Left colon (tissue), 2 donors: ENCODE measurements at regions not wholly inside any gene's neighbourhood (a gene's known extent, or its start where the extent isn't known, plus 50 kb on each side); places are given as distances from the start of the nearest gene placed in this dataset.

Experiments used
- ATAC-seq: fragments of 200-7000 bp; cut with Tn5 transposase; one replicate; pipeline ENCODE4 v1.9.1; 2020; ENCODE audit warnings: mild to moderate bottlenecking, moderate library complexity
- DNase-seq, 2 donors: peaks; one replicate each; pipeline ENCODE4 v3.0.0-alpha.2; 2020
- intact Hi-C, 2 donors: fragments of 100-400 bp; cut with DNase I in 1 of 2; cut with micrococcal nuclease in 1 of 2; formaldehyde crosslinking; loops; one replicate each; pipeline versions ENCODE4 v1.11.2 to v1.14.0; 2022; cut with DNase I, micrococcal nuclease
- donor health status: DM: no; HTN: no; CAD: no.
- donor health status: DM: yes; HTN: yes; CAD: no.

GRCh38 chr4:181345931-181346330, 897.3 kb upstream of the TENM3 start:
- ATAC-seq (no peak), DNase-seq (no peak)
- intact Hi-C loops = no loop called here

GRCh38 chr4:181350615-181351415, 892.4 kb upstream of the TENM3 start:
- intact Hi-C loops = no loop called here
- no peak for ATAC-seq
- DNase-seq = no peak

DNA sequence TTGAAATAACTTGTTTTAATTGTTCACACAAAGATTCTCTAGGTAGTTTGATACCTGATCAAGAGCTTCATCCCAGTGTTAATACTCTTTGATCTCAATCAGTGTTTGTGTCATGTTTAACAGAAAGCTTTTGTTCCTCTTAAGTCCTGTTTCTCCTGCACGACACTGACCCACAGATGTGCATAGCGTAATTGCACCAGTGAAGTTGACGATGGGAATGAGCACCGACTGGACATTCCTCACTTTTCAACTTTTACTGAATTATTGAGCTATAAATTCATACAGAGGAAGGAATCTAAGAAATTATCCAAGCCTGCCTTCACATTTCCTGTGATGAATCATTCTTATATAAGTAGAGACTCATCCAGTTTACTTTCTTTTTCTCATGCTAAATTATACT, 878.7 kb upstream of the TENM3 start:
- intact Hi-C loops = no loop called here
- DNase-seq (no peak), ATAC-seq (no peak)

GRCh38 chr4:181365671-181366070, 877.5 kb upstream of the TENM3 start:
- ATAC-seq = no peak

DNA sequence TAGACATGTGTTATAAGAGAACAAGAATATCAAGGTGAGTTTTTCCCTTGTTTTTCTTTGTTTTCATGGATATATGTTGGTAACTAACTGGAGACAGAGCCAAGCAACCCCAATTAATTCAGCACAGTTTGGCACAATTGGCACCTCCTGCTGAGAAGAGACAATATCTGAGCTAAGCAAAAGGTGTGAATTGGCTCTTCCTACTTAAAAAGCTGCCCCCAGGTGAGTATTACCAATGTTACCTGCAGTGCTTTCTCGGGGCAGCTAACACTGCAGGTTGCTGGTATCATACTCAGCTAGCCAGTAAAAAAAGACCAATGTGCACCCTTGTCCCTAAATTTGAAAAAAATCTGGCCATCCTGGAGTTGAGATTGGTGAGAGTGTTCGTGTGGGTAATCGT, 871.2 kb upstream of the TENM3 start:
- DNase-seq (no peak), ATAC-seq (no peak)
- intact Hi-C loops = no loop called here

More at GRCh38 chr4:181365671-181366070, 877.5 kb upstream of the TENM3 start:
- DNase-seq = no peak
- intact Hi-C loops = no loop called here

GRCh38 chr4:181376058-181376457, 867.1 kb upstream of the TENM3 start:
- intact Hi-C loops = no loop called here
- no peak for DNase-seq
- ATAC-seq = no peak

DNA sequence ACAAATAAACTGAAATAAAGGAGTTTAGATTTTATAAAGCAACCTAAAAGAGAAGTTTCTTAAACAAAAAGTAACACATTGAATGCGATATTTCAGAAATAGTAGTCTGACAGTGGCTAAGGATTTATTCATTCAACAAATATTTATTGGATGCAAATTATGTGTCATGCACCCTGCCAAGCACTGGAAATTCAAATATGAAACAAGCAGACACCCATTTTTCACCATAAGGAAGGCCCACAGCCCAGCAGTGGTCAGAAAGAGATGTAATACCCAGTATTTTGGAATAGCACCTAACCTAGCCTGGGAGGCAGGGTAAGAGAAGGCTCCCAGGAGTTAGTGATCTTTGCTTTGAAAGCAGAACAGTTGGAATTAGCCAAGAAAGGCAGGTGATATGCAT, 855.1 kb upstream of the TENM3 start:
- DNase-seq (no peak), ATAC-seq (no peak)
- intact Hi-C loops = no loop called here

DNA sequence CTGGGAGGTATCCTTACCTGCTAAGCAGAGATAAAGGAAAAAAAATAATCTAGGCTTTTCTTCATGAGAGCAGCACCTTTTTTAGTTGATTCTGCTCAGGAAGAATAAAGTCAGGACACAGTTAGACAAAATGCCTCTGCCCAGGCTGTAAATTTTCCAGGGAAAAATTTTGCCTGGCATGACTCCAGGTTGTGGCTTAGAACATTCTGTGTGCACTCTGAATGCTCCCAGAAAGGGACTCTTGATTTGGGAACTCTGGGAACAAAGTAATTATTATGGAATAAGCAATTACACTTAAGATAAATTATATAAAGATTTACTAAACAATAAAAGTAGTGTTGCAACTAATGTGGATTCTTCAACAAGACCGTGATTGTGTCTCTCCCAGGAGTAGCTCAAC, 826.2 kb upstream of the TENM3 start:
- intact Hi-C loops = no loop called here
- DNase-seq = no peak
- ATAC-seq = no peak

- DNase-seq = no peak
- no peak for ATAC-seq
- intact Hi-C loops = no loop called here
Measured at GRCh38 chr4:181418496-181418895, 824.7 kb upstream of the TENM3 start.

DNA sequence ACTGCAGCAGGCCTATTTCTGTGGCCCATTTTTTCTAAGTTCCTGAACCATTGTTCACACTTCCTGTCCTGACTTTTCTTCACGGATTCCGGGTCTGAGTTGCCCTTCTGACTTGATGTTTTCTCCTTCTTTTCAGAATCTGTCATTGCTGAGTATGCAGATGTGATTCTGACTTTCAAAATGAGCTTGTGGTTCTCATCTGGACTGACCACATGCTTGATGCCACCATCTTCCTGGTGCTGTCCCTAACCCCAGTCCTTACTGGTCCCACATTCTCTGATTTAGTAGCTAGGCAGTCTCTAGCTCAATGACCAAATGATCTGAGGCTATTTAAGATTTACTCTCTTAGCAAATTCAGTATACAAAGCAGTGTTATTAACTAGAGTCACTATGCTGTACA, 822.3 kb upstream of the TENM3 start:
- no peak for ATAC-seq
- DNase-seq = no peak
- intact Hi-C loops = no loop called here

DNA sequence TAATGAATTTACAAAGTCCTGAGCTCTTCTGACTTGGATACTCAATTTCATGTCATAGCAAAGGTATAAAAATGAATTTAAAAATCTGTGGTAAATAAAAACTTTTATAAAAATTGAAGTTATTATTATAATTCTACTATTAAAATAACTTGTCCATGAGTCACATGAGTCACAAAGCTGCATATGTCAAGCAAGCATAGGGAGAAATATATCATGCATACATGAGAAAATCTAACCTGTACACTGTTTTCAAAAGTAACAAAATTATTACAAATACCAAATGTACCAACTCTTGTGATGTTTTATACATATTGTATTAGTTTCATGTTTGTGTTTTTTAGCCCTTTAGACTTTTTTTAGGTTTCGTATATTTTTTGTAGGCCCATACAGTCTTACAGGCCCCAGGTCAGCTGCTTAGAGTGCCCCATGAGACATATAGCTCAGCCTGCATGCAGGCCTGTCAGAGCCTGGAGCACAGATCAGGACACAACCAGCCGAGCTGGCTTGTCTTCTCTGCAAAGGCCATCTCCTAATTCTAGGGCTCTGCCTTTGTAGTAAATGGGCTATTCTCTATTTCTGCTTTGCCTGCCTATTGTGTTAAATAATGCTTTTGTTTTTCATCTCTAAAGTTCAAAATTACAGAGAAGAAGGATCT, 818.7 kb upstream of the TENM3 start:
- intact Hi-C loops = no loop called here
- no peak for DNase-seq
- no peak for ATAC-seq

DNA sequence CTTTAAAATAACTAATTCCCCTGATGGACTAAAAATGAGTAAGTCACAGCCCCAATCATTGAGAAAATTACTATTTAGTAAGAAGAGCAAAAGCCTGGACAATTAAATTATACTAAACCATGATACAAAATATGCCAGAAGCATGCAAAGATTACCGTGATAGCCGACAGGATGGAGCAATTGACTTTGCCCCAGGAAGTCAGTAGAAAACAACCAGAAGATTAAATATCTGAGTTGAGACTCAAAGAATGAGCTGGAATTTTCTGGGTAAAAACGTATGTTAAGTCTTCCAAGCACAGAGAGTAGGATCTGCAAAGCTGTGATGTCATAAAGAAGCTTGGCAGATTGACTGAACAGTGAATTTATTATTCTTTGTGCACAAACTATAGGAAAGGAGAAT, 816.1 kb upstream of the TENM3 start:
- intact Hi-C loops = no loop called here
- no peak for DNase-seq
- ATAC-seq = no peak

- intact Hi-C loops = no loop called here
- DNase-seq = no peak
- no peak for ATAC-seq
Measured at GRCh38 chr4:181431006-181431405, 812.2 kb upstream of the TENM3 start.

GRCh38 chr4:181431661-181432060, 811.5 kb upstream of the TENM3 start:
- intact Hi-C loops = no loop called here
- no peak for ATAC-seq
- DNase-seq = no peak

DNA sequence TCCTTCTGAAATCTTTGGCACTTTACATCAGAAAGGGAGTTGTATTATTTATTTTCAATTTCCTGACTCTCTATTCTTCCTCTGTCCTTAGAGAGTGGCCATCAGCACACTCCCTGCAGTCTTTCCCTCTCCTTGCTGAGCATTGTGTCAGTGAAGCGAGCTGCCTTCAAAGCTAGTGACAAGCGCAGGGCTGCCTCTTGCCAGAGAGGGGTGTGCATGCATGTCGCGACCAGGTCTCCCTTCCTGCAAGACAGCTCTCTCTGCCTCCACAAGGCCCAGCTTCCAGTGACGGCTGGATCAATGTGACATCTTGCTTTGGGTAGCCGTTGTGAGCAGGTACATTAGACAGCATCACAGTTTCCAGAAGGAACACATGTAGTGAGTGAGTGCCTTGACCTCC, 810.9 kb upstream of the TENM3 start:
- ATAC-seq = no peak
- intact Hi-C loops = no loop called here
- no peak for DNase-seq

- no peak for ATAC-seq
- intact Hi-C loops = no loop called here
- DNase-seq = no peak
Measured at GRCh38 chr4:181437895-181438294, 805.3 kb upstream of the TENM3 start.

DNA sequence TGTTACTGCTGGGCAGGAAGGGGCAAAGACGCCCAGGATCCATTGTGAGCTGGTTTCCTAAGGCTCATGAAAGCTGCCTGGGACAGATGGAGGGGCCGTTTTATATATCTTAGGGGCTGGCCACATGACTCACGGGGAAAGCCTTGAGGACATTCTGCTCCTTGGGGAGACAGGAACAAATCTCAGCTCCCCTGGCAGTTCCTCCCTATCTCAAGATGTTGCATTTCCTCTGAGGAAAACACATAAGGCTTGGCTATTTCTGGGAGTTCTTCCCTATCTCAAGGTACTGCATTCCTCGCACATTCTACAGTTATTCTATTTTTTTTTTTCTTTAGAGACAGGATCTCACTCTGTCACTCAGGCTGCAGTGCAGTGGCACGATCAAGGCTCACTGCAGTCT, 804.6 kb upstream of the TENM3 start:
- DNase-seq (no peak), ATAC-seq (no peak)
- intact Hi-C loops = no loop called here

- DNase-seq = no peak
- intact Hi-C loops = no loop called here
- no peak for ATAC-seq
Measured at GRCh38 chr4:181443021-181443420, 800.2 kb upstream of the TENM3 start.

- DNase-seq (no peak), ATAC-seq (no peak)
- intact Hi-C loops = no loop called here
Measured at GRCh38 chr4:181465826-181466225, 777.4 kb upstream of the TENM3 start.

DNA sequence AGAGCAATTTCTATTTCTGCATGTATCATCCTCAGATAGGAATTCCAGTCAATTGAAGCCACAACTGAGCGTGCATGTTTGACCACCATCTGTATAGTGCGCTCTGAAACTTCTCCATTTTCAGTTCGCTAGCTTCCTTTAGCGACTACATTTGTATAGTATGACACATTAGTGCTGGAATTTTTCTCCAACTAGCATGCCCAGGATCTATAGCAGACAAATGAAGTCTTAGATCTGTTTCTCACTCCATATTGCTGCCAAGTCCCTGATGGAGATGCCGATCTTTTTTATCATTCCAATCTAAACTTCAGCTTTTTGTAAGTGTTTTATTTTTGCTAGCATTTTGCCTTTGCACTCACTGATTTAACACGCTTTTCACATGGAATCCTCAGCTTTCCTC, 774.8 kb upstream of the TENM3 start:
- intact Hi-C loops = no loop called here
- ATAC-seq (no peak), DNase-seq (no peak)

DNA sequence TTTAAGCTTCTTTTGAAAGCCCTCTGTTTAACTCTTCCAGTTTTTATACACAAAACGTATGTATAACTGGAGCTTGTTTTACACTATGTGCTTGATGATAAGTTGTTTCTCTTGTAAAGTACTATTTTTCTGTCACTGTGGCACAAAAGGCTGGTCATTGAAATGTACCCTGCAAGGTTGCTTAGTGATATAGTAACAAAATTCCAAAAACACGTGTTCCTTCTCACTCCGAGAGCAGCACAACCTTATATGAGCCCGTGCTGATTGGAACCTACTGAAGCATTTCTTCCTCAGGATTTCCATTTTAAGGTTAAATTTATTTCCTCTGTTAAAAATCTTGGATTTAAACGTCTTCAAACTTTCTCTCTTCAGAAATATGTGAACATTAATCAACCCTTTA, 772.9 kb upstream of the TENM3 start:
- no peak for DNase-seq
- ATAC-seq = no peak
- intact Hi-C loops = no loop called here
